DOHH2 (cell line): ENCODE measurements at regions not wholly inside any gene's neighbourhood (a gene's known extent, or its start where the extent isn't known, plus 50 kb on each side); places are given as distances from the start of the nearest gene placed in this dataset.

Experiments
- H3F3A ChIP-seq: fragments of 200-600 bp; sonication (generic), shearing (Covaris generic); 2 replicates; pipeline ENCODE4 v1.6.0; 2016; ENCODE audit warnings: antibody characterized with exemption, mild to moderate bottlenecking; ENCODE audit not compliant: control insufficient read depth, insufficient read depth
- H3K27ac ChIP-seq: fragments of 200-600 bp; sonication (generic); 2 replicates; pipeline ENCODE4 v1.5.1; 2014; ENCODE audit warnings: low read depth, mild to moderate bottlenecking, low read length, moderate library complexity
- H3K27me3 ChIP-seq: fragments of 200-600 bp; sonication (generic); 2 replicates; pipeline ENCODE4 v1.6.1; 2014; ENCODE audit warnings: mild to moderate bottlenecking, low read length, mixed read lengths; ENCODE audit not compliant: control insufficient read depth
- H3K36me3 ChIP-seq: fragments of 200-600 bp; sonication (generic); 2 replicates; pipeline ENCODE4 v1.6.1; 2014; ENCODE audit warnings: mild to moderate bottlenecking, low read length, moderate library complexity, mixed read lengths; ENCODE audit not compliant: control insufficient read depth
- H3K4me1 ChIP-seq: fragments of 200-600 bp; sonication (generic); 2 replicates; pipeline ENCODE4 v1.6.1; 2014; ENCODE audit warnings: mild to moderate bottlenecking, low read length, mixed read lengths; ENCODE audit not compliant: control insufficient read depth
- H3K4me2 ChIP-seq: fragments of 200-600 bp; sonication (generic); 2 replicates; pipeline ENCODE4 v1.6.0; 2014; ENCODE audit warnings: mild to moderate bottlenecking, low read length, moderate library complexity
- H3K4me3 ChIP-seq: fragments of 200-600 bp; sonication (generic); 2 replicates; pipeline ENCODE4 v1.5.1; 2014; ENCODE audit warnings: mild to moderate bottlenecking, low read length, mixed read lengths
- H3K79me2 ChIP-seq: fragments of 200-600 bp; sonication (generic); 2 replicates; pipeline ENCODE4 v1.6.1; 2014; ENCODE audit warnings: mild to moderate bottlenecking, low read length, mixed read lengths; ENCODE audit not compliant: control insufficient read depth
- H3K9me2 ChIP-seq: fragments of 200-600 bp; sonication (generic); replicated peaks from 2 replicates; pipeline ENCODE4 v1.6.1; 2014; ENCODE audit warnings: mild to moderate bottlenecking, low read length, mixed read lengths; ENCODE audit not compliant: control insufficient read depth
- H3K9me3 ChIP-seq: fragments of 200-600 bp; sonication (generic); 2 replicates; pipeline ENCODE4 v1.6.1; 2014; ENCODE audit warnings: antibody characterized with exemption, low read length, mixed read lengths; ENCODE audit not compliant: control insufficient read depth, insufficient read depth
- H4K20me1 ChIP-seq: fragments of 200-600 bp; sonication (generic); 2 replicates; pipeline ENCODE4 v1.6.0; 2014; ENCODE audit warnings: low read depth, mild to moderate bottlenecking, antibody characterized with exemption, low read length, moderate library complexity; ENCODE audit not compliant: control insufficient read depth, insufficient read depth
- CTCF ChIP-seq: fragments of 200-600 bp; sonication (generic); IDR thresholded peaks from one replicate; pipeline ENCODE4 v1.5.1; 2014; ENCODE audit warnings: antibody characterized with exemption, mild to moderate bottlenecking, low read depth, low read length; ENCODE audit not compliant: poor library complexity, severe bottlenecking
- EZH2phosphoT487 ChIP-seq: fragments of 200-600 bp; sonication (generic); IDR thresholded peaks from 2 replicates; pipeline ENCODE4 v1.6.1; 2017; ENCODE audit warnings: borderline replicate concordance, mild to moderate bottlenecking, antibody characterized with exemption, low read length, moderate library complexity, mixed read lengths

- H3K9me3 ChIP-seq: no peaks in the 10 kb centered on the region
- no peak overlapping the region for H3K27ac ChIP-seq
- H3K27me3 ChIP-seq: no peaks in the 10 kb centered on the region
- H3K79me2 ChIP-seq: no peaks in the 10 kb centered on the region
- H3K36me3 ChIP-seq: no peaks in the 10 kb centered on the region
- no peak overlapping the region for H3K4me2 ChIP-seq
- no peaks in the 10 kb centered on the region for H3K4me1 ChIP-seq
- H4K20me1 ChIP-seq: no peaks in the 10 kb centered on the region
- H3K9me2 ChIP-seq: no peaks in the 10 kb centered on the region
- TF ChIP-seq EZH2phosphoT487 (no peak), CTCF (no peak)
- no peak overlapping the region for H3K4me3 ChIP-seq
- H3F3A ChIP-seq: no peaks in the 10 kb centered on the region
Observed at GRCh38 chr1:201706109-201706508, 122.8 kb upstream of the IPO9 start.

DNA sequence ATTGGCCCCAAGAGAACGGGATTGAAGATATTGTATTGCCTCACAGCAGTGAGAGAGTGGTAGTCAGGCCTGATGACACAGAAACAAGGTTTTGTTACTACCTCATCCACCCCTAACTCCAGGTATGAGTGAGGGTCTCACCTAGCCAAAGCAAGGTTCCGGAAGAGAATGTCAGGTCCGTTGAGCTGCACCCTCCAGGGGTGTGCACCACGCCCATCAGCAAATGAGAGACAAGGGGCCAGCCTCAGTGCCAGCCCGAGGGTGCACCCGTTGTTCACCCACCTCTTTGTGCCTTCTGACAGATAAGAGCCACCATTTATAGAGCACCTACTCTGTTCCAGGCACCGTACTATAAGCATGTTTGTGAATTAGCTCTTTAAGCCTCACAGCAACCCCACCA, 121.9 kb upstream of the IPO9 start:
- H3K79me2 ChIP-seq: no peaks in the 10 kb centered on the region
- H3K36me3 ChIP-seq: no peaks in the 10 kb centered on the region
- H3K27ac ChIP-seq: no peak overlapping the region
- no peaks in the 10 kb centered on the region for H3K27me3 ChIP-seq
- H3F3A ChIP-seq: no peaks in the 10 kb centered on the region
- no peak overlapping the region for H3K4me3 ChIP-seq
- TF ChIP-seq EZH2phosphoT487 (no peak), CTCF (no peak)
- no peaks in the 10 kb centered on the region for H3K4me1 ChIP-seq
- H3K9me2 ChIP-seq: no peaks in the 10 kb centered on the region
- no peaks in the 10 kb centered on the region for H4K20me1 ChIP-seq
- H3K9me3 ChIP-seq: no peaks in the 10 kb centered on the region
- H3K4me2 ChIP-seq: no peak overlapping the region

DNA sequence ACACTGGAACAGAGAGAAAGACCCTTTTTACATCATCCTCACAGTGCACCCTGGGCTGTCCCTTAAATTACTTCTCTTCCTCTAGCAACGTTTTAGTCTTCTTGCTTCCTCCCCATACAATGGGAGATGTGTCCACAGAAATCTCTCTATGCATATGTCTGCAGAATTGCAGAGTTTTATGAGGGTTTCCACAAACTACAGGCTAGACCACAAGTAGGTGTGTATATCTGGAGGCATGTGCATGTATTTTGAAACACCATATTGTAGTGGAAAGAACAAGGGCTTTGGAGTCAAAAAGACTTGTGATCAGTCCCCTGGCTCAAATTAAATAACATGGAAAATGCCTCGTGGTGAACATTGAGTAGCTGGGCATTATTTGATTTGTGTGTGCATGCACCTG, 121.3 kb upstream of the IPO9 start:
- Histone ChIP-seq H3K27ac (no peak overlapping the region), H3K27me3 (no peaks in the 10 kb centered on the region), H3K4me2 (no peak overlapping the region), H3K9me2 (no peaks in the 10 kb centered on the region), H3K4me1 (no peaks in the 10 kb centered on the region), H3F3A (no peaks in the 10 kb centered on the region), H3K9me3 (no peaks in the 10 kb centered on the region), H3K79me2 (no peaks in the 10 kb centered on the region), H3K4me3 (no peak overlapping the region), H4K20me1 (no peaks in the 10 kb centered on the region), H3K36me3 (no peaks in the 10 kb centered on the region)
- TF ChIP-seq EZH2phosphoT487 (no peak), CTCF (no peak)

DNA sequence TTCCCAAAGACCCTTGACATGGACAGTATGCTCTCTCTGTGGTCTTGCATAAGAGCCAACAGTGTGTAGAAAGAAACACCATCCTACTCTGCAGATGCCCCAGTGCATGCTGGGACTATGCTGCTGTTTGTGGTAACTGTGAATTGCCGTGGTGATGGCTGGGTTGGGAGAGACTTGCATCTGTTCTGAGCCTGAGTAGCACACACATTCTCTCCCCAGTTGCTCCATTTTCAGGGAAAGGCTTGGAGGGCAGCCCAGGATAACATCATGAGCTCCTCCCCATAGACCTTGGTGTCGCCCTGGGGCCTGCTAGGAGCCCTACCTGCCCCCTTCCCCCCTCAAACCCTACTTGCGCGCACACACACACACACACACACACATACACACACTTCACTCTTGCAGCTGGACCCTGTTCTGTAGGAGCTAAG, 120.9 kb upstream of the IPO9 start:
- H3K9me3 ChIP-seq: no peaks in the 10 kb centered on the region
- no peaks in the 10 kb centered on the region for H3F3A ChIP-seq
- no peaks in the 10 kb centered on the region for H3K9me2 ChIP-seq
- H3K4me2 ChIP-seq: no peak overlapping the region
- H4K20me1 ChIP-seq: no peaks in the 10 kb centered on the region
- H3K27ac ChIP-seq: no peak overlapping the region
- H3K79me2 ChIP-seq: no peaks in the 10 kb centered on the region
- H3K27me3 ChIP-seq: no peaks in the 10 kb centered on the region
- H3K4me3 ChIP-seq: no peak overlapping the region
- no peaks in the 10 kb centered on the region for H3K4me1 ChIP-seq
- no peaks in the 10 kb centered on the region for H3K36me3 ChIP-seq
- no peak for TF ChIP-seq CTCF
